PC-9 (cell line): ENCODE measurements at regions not wholly inside any gene's neighbourhood (a gene's known extent, or its start where the extent isn't known, plus 50 kb on each side); places are given as distances from the start of the nearest gene placed in this dataset.

ENCODE experiments used
- BruUV-seq: library from RNA; stranded (reverse); fragments of 400-500 nt; replicated peaks from 2 replicates; lab custom pipeline; 2021; lab: Mats Ljungman, UMichigan
- CTCF ChIA-PET: fragments of 300-600 bp; sonication (Branson Sonifier 250); formaldehyde crosslinking; loops from one replicate; lab custom pipeline; 2022; ENCODE audit warnings: antibody characterized with exemption; lab: Charles Lee
- POLR2A ChIA-PET: fragments of 300-600 bp; sonication (Branson Sonifier 250); formaldehyde crosslinking; loops from one replicate; lab custom pipeline; 2022; ENCODE audit warnings: antibody characterized with exemption; ENCODE audit not compliant: unreplicated experiment; lab: Charles Lee
- DNase-seq, 2 experiments: peaks; one replicate each; pipeline versions ENCODE4 v3.0.0 to v3.0.0-alpha.2; 2015 to 2022; ENCODE audit warnings: mixed read lengths in 1 of 2
- H2AFZ ChIP-seq: fragments of 200-600 bp; sonication (generic); 2 replicates; pipeline ENCODE4 v1.8.1; 2017; ENCODE audit warnings: antibody characterized with exemption
- H3F3A ChIP-seq: fragments of 200-600 bp; sonication (generic); 2 replicates; pipeline ENCODE4 v1.8.1; 2017; ENCODE audit warnings: antibody characterized with exemption, mild to moderate bottlenecking, low read depth; ENCODE audit not compliant: insufficient read depth
- H3K27ac ChIP-seq: fragments of 200-600 bp; sonication (generic); 2 replicates; pipeline ENCODE4 v1.6.1; 2016; ENCODE audit warnings: mixed run types
- H3K27me3 ChIP-seq: fragments of 200-600 bp; sonication (generic); 2 replicates; pipeline ENCODE4 v1.6.1; 2016; ENCODE audit warnings: low read depth, mixed run types; ENCODE audit not compliant: insufficient read depth
- H3K36me3 ChIP-seq: fragments of 200-600 bp; sonication (generic); 2 replicates; pipeline ENCODE4 v1.6.1; 2016; ENCODE audit warnings: low read depth, mixed run types
- H3K4me1 ChIP-seq: fragments of 200-600 bp; sonication (generic); replicated peaks from 2 replicates; pipeline ENCODE4 v1.6.1; 2016; ENCODE audit warnings: mixed run types; ENCODE audit not compliant: insufficient read depth
- H3K4me2 ChIP-seq: fragments of 200-600 bp; sonication (generic); 2 replicates; pipeline ENCODE4 v1.6.1; 2017; ENCODE audit warnings: mixed run types
- H3K4me3 ChIP-seq: fragments of 200-600 bp; sonication (generic); 2 replicates; pipeline ENCODE4 v1.6.1; 2016; ENCODE audit warnings: mixed run types
- H3K79me2 ChIP-seq: fragments of 200-600 bp; sonication (generic); 2 replicates; pipeline ENCODE4 v1.6.1; 2017; ENCODE audit warnings: low read depth, mixed run types
- H3K9me2 ChIP-seq: fragments of 200-600 bp; sonication (generic); 2 replicates; pipeline ENCODE4 v1.8.1; 2017; ENCODE audit warnings: mild to moderate bottlenecking; ENCODE audit not compliant: insufficient read depth
- H3K9me3 ChIP-seq: fragments of 200-600 bp; sonication (generic); 2 replicates; pipeline ENCODE4 v1.8.1; 2016; ENCODE audit warnings: low read depth; ENCODE audit not compliant: insufficient read depth
- H4K20me1 ChIP-seq: fragments of 200-600 bp; sonication (generic); 2 replicates; pipeline ENCODE4 v1.8.1; 2017; ENCODE audit not compliant: insufficient read depth
- EZH2 ChIP-seq: fragments of 200-600 bp; sonication (generic); IDR thresholded peaks from 2 replicates; pipeline ENCODE4 v1.8.0; 2017; ENCODE audit warnings: antibody characterized with exemption, low read depth
- intact Hi-C: fragments of 100-400 bp; cut with micrococcal nuclease; formaldehyde crosslinking; loops from one replicate; pipeline ENCODE4 v1.10.0; 2022; ENCODE audit not compliant: unreplicated experiment
- TF ChIP-seq, protein P1 (sequence below): fragments of 200-600 bp; sonication (generic); conservative IDR thresholded peaks from 2 replicates; pipeline ENCODE4 v1.6.1; 2017; ENCODE audit warnings: mixed run types, antibody characterized with exemption, mild to moderate bottlenecking, moderate library complexity

DNA sequence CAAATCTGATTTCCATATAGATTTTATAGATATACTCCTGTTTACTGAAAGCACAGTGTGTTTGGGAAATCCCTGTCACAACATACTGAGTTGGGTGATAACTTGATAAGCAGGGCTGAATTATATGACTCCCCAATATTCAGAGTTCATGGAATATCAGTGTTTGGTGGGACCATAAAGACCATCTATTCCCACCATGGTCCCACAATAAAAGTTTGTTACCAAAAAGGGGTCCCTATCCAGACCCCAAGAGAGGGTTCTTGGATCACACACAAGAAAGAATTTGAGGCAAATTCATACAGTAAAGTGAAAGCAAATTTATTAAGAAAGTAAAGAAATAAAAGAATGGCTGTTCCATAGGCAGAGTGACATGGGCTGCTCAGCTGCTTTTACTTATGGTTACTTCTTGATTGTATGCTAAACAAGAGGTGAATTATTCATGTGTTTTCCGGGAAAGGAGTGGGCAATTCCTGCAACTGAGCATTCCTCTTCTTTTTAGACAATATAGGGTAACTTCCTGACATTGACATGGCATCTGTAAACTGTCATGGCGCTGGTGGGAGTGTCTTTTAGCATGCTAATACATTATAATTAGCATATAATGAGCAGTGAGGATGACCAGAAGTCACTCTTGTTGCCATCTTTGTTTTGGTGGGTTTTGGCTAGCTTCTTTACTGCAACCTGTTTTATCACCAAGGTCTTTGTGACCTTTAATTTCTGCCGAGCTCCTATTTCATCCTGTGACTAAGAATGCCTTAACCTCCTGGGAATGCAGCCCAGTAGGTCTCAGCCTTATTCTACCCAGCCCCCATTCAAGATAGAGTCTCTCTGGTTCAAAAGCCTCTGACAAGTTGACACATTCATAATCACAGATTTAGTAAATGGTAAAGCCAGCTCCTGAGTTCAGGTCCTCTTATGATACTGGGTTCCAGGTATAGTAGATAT is 240.6 kb upstream of the PDGFD start:
- Histone ChIP-seq H2AFZ (no peak overlapping the region), H3K27me3 (no peaks in the 10 kb centered on the region)

DNA sequence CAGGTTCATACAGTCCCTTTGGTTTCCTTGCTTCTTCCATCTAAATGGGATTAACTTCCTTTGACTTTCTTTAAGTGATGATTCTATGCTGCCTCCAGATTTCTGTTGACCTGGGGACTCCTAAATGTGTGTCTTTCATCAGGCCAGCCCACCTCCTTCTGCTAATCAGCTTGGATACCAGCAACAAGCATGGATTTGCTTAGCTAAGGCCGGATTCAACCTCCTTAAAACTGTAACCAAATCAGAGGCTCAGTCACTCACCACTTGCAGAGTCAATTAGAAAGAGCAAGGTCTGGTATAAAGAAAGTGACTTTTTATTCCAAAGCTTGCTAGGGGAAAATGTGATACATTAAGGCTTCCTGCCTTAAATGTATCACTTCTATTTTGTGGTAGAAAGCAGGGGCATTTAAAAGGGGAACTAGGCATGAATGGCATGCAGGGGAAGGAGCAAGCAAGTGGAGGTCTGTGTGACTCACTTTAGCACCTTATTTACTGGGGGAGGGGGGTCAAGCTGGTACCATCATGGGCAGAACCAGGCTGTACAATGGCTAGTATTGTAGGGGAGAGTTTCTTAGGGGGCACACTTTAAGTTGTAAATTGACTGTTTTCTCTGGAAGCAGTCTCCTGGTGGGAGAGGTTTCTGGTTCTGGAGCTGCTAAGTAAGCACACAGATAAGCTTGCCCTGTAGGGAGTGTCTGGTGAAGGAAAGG is 239.0 kb upstream of the PDGFD start:
- Histone ChIP-seq H3F3A (no peaks in the 10 kb centered on the region), H3K36me3 (no peaks in the 10 kb centered on the region), H3K9me3 (peaks cover 31% of the 10 kb centered on the region), H3K4me2 (0 out of 2 replicates have a peak overlapping the region, but pooled peaks have one; percentile 19), H3K27me3 (no peaks in the 10 kb centered on the region), H2AFZ (peak overlapping the region; percentile 61; the same call in 1 of the 2 replicates), H3K9me2 (no peaks in the 10 kb centered on the region), H3K27ac (no peak overlapping the region), H3K4me3 (no peak overlapping the region), H3K79me2 (no peaks in the 10 kb centered on the region), H4K20me1 (no peaks in the 10 kb centered on the region), H3K4me1 (peaks cover 49% of the 10 kb centered on the region)
- no TSS peak for BruUV-seq
- intact Hi-C loops, result no loop called here
- ChIA-PET CTCF (interaction anchor here (0.5 kb wide), 1 partner anchor 167 kb away, joined by 6 read pairs; no protein-coding TSS in a partner anchor), POLR2A (no interaction called here)
- TF ChIP-seq, protein P1, sequence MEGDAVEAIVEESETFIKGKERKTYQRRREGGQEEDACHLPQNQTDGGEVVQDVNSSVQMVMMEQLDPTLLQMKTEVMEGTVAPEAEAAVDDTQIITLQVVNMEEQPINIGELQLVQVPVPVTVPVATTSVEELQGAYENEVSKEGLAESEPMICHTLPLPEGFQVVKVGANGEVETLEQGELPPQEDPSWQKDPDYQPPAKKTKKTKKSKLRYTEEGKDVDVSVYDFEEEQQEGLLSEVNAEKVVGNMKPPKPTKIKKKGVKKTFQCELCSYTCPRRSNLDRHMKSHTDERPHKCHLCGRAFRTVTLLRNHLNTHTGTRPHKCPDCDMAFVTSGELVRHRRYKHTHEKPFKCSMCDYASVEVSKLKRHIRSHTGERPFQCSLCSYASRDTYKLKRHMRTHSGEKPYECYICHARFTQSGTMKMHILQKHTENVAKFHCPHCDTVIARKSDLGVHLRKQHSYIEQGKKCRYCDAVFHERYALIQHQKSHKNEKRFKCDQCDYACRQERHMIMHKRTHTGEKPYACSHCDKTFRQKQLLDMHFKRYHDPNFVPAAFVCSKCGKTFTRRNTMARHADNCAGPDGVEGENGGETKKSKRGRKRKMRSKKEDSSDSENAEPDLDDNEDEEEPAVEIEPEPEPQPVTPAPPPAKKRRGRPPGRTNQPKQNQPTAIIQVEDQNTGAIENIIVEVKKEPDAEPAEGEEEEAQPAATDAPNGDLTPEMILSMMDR, result no peak
- TF ChIP-seq EZH2, result no peak
- DNase-seq, result no peak

More for the DNA sequence above, 240.6 kb upstream of the PDGFD start:
- Histone ChIP-seq H3F3A (no peaks in the 10 kb centered on the region; the same call in 1 of the 2 replicates), H3K79me2 (no peaks in the 10 kb centered on the region), H3K4me3 (no peak overlapping the region), H3K36me3 (no peaks in the 10 kb centered on the region), H3K4me2 (peak overlapping the region; percentile 27; the same call in 1 of the 2 replicates), H3K9me3 (peaks cover 31% of the 10 kb centered on the region), H4K20me1 (no peaks in the 10 kb centered on the region), H3K27ac (peak overlapping the region; percentile 54), H3K9me2 (no peaks in the 10 kb centered on the region), H3K4me1 (peaks cover 57% of the 10 kb centered on the region)
- DNase-seq, result peak; percentile 41 to 74
- TF ChIP-seq, protein P1, result no peak
- TF ChIP-seq EZH2, result no peak
- CTCF ChIA-PET, result no interaction called here
- POLR2A ChIA-PET, result interaction anchor here (0.6 kb wide), 1 partner anchor 675 kb away, joined by 10 read pairs; no protein-coding TSS in a partner anchor
- intact Hi-C loops, result no loop called here
- BruUV-seq, result TSS peak; percentile 100

- Histone ChIP-seq H3K4me2 (no peak overlapping the region), H3K27ac (no peak overlapping the region), H4K20me1 (no peaks in the 10 kb centered on the region), H3K4me3 (no peak overlapping the region), H3K79me2 (no peaks in the 10 kb centered on the region), H3K36me3 (no peaks in the 10 kb centered on the region), H3K9me2 (no peaks in the 10 kb centered on the region), H3K9me3 (0 out of 2 replicates have a peak, but pooled peaks cover 3% of the 10 kb centered on the region), H2AFZ (no peak overlapping the region), H3K27me3 (no peaks in the 10 kb centered on the region), H3K4me1 (no peaks in the 10 kb centered on the region), H3F3A (no peaks in the 10 kb centered on the region)
- ChIA-PET POLR2A (interaction anchor here (0.6 kb wide), 1 partner anchor 62 kb away, joined by 4 read pairs; no protein-coding TSS in a partner anchor), CTCF (no interaction called here)
- intact Hi-C loops, result no loop called here
- TF ChIP-seq, protein P1, result no peak
- no peak for TF ChIP-seq EZH2
- no TSS peak for BruUV-seq
- no peak for DNase-seq
Measured at GRCh38 chr11:104394508-104394907, 230.6 kb upstream of the PDGFD start.
